ENCODE measurements at regions not wholly inside any gene's neighbourhood (a gene's known extent, or its start where the extent isn't known, plus 50 kb on each side); places are given as distances from the start of the nearest gene placed in this dataset.
"Not testable (repeated sequence)": the region's sequence is repeated elsewhere in the genome, so short reads cannot be mapped to it uniquely, and the experiment has no call there.

DNA sequence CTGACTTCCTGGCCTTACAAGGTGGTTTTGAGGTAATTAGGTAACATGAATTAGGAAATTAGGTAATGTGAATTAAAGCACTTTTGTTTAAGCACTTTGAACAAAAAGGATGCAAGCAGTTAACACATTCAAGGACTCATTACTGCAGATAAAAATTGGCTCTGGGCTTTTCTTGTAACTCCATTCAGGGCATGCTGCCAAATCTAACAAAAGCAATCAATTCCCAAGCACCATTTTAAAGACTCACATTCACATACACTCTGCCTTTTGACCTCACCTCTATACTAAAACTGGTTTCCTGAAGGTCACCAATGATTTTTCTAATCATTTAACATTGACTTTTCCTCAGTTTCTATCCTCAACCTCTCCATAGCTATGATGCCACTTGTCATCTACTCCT, 251.2 kb upstream of the RHOBTB1 start:
- Histone ChIP-seq H3K27me3 (ENCODE audit: control insufficient read depth, insufficient read depth, low read length) (no peaks in the 10 kb centered on the region), H3K9me3 (ENCODE audit: control insufficient read depth, low read length) (no peaks in the 10 kb centered on the region), H3K36me3 (ENCODE audit: control insufficient read depth, insufficient read depth, low read length) (no peaks in the 10 kb centered on the region), H3K9ac (no peak overlapping the region), H3K27ac (no peak overlapping the region), H3K79me2 (no peaks in the 10 kb centered on the region), H3K4me1 (no peaks in the 10 kb centered on the region), H3K4me2 (ENCODE audit: low read length) (no peak overlapping the region), H3K4me3 (ENCODE audit: low read depth, low read length) (no peak overlapping the region), H2AFZ (no peak overlapping the region)
- TF ChIP-seq CTCF (IDR thresholded peaks at IDR 0.05), result no peak

GRCh38 chr10:61192589-61192988, 248.6 kb upstream of the RHOBTB1 start:
- H3K4me1 ChIP-seq; H3K27ac ChIP-seq; H2AFZ ChIP-seq; H3K9me3 ChIP-seq (ENCODE audit: control insufficient read depth, low read length); H3K4me3 ChIP-seq (ENCODE audit: low read depth, low read length); H3K36me3 ChIP-seq (ENCODE audit: control insufficient read depth, insufficient read depth, low read length); H3K27me3 ChIP-seq (ENCODE audit: control insufficient read depth, insufficient read depth, low read length); H3K79me2 ChIP-seq; H3K9ac ChIP-seq; H3K4me2 ChIP-seq (ENCODE audit: low read length): not testable (repeated sequence)

- Histone ChIP-seq H3K9ac (no peak overlapping the region), H3K79me2 (no peaks in the 10 kb centered on the region), H2AFZ (no peak overlapping the region), H3K27me3 (ENCODE audit: control insufficient read depth, insufficient read depth, low read length) (no peaks in the 10 kb centered on the region), H3K4me2 (ENCODE audit: low read length) (no peak overlapping the region), H3K4me3 (ENCODE audit: low read depth, low read length) (no peak overlapping the region), H3K27ac (no peak overlapping the region), H3K36me3 (ENCODE audit: control insufficient read depth, insufficient read depth, low read length) (no peaks in the 10 kb centered on the region), H3K9me3 (ENCODE audit: control insufficient read depth, low read length) (no peaks in the 10 kb centered on the region), H3K4me1 (no peaks in the 10 kb centered on the region)
- TF ChIP-seq CTCF (IDR thresholded peaks at IDR 0.05), result no peak
Measured at GRCh38 chr10:61192042-61192441, 248.1 kb upstream of the RHOBTB1 start.

GRCh38 chr10:61189912-61190311, 245.9 kb upstream of the RHOBTB1 start:
- Histone ChIP-seq H3K36me3 (ENCODE audit: control insufficient read depth, insufficient read depth, low read length) (no peaks in the 10 kb centered on the region), H3K27me3 (ENCODE audit: control insufficient read depth, insufficient read depth, low read length) (no peaks in the 10 kb centered on the region), H3K9ac (no peak overlapping the region), H3K79me2 (no peaks in the 10 kb centered on the region), H3K9me3 (ENCODE audit: control insufficient read depth, low read length) (no peaks in the 10 kb centered on the region), H2AFZ (no peak overlapping the region), H3K4me3 (ENCODE audit: low read depth, low read length) (no peak overlapping the region), H3K4me2 (ENCODE audit: low read length) (no peak overlapping the region), H3K27ac (no peak overlapping the region), H3K4me1 (no peaks in the 10 kb centered on the region)
- no peak for TF ChIP-seq CTCF (IDR thresholded peaks at IDR 0.05)

DNA sequence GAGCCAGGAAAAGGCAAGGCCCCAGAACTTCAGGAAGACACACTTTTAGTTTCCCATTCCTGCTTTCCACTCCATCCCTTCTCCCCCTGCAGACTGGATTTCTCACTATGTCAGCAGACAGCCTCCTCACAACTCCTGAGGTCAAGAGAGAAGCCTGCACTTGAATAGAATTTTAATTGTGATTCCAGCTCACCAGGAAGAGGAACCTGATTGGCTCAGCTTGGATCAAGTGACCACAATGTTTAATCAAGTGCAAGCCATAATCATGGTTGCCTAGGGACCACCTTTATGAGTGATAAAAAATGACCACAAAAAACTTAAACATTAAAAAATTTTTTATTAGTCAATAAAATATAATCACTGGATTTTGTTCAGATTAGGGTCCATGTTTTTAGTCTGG, 244.7 kb upstream of the RHOBTB1 start:
- Histone ChIP-seq H3K79me2 (no peaks in the 10 kb centered on the region), H3K9me3 (ENCODE audit: control insufficient read depth, low read length) (no peaks in the 10 kb centered on the region), H3K9ac (no peak overlapping the region), H3K36me3 (ENCODE audit: control insufficient read depth, insufficient read depth, low read length) (no peaks in the 10 kb centered on the region), H3K4me3 (ENCODE audit: low read depth, low read length) (no peak overlapping the region), H3K4me1 (no peaks in the 10 kb centered on the region), H3K27me3 (ENCODE audit: control insufficient read depth, insufficient read depth, low read length) (no peaks in the 10 kb centered on the region), H3K4me2 (ENCODE audit: low read length) (no peak overlapping the region), H3K27ac (no peak overlapping the region), H2AFZ (no peak overlapping the region)
- TF ChIP-seq CTCF (IDR thresholded peaks at IDR 0.05), result no peak

Measured in parathyroid adenoma (tissue), 2 donors.